ENCODE measurements at regions not wholly inside any gene's neighbourhood (a gene's known extent, or its start where the extent isn't known, plus 50 kb on each side); places are given as distances from the start of the nearest gene placed in this dataset.

GRCh38 chr1:56225964-56226815 is 353.2 kb downstream of the PLPP3 start:
- DNase-seq (ENCODE audit: low read depth in 2 of 2) = no peak

- DNase-seq (ENCODE audit: low read depth in 2 of 2) = no peak
These were observed 355.4 kb downstream of the PLPP3 start for GRCh38 chr1:56223968-56224367.

GRCh38 chr1:56222914-56223540 is 356.3 kb downstream of the PLPP3 start:
- no peak for DNase-seq (ENCODE audit: low read depth in 2 of 2)

- DNase-seq (ENCODE audit: low read depth in 2 of 2) = no peak
These were observed 359.3 kb downstream of the PLPP3 start for GRCh38 chr1:56220021-56220420.

GRCh38 chr1:56218023-56218422 is 361.3 kb downstream of the PLPP3 start:
- DNase-seq (ENCODE audit: low read depth in 2 of 2) = no peak

- no peak for DNase-seq (ENCODE audit: low read depth in 2 of 2)
These were observed 363.1 kb downstream of the PLPP3 start for GRCh38 chr1:56216218-56216617.

GRCh38 chr1:56215771-56216170 is 363.6 kb downstream of the PLPP3 start:
- DNase-seq (ENCODE audit: low read depth in 2 of 2) = no peak

- no peak for DNase-seq (ENCODE audit: low read depth in 2 of 2)
These were observed 364.3 kb downstream of the PLPP3 start for GRCh38 chr1:56215086-56215485.

- no peak for DNase-seq (ENCODE audit: low read depth in 2 of 2)
These were observed 366.3 kb downstream of the PLPP3 start for GRCh38 chr1:56213068-56213467.

GRCh38 chr1:56212143-56212542 is 367.2 kb downstream of the PLPP3 start:
- DNase-seq (ENCODE audit: low read depth in 2 of 2) = no peak

GRCh38 chr1:56206391-56206790 is 373.0 kb downstream of the PLPP3 start:
- DNase-seq (ENCODE audit: low read depth in 2 of 2) = no peak

GRCh38 chr1:56204206-56204605 is 375.2 kb downstream of the PLPP3 start:
- no peak for DNase-seq (ENCODE audit: low read depth in 2 of 2)

- no peak for DNase-seq (ENCODE audit: low read depth in 2 of 2)
These were observed 376.4 kb downstream of the PLPP3 start for GRCh38 chr1:56202796-56203492.

GRCh38 chr1:56202186-56202585 is 377.2 kb downstream of the PLPP3 start:
- no peak for DNase-seq (ENCODE audit: low read depth in 2 of 2)

- DNase-seq (ENCODE audit: low read depth in 2 of 2) = no peak
These were observed 378.5 kb downstream of the PLPP3 start for GRCh38 chr1:56200896-56201295.

- no peak for DNase-seq (ENCODE audit: low read depth in 2 of 2)
These were observed 378.9 kb downstream of the PLPP3 start for GRCh38 chr1:56200442-56200841.

GRCh38 chr1:56199956-56200355 is 379.4 kb downstream of the PLPP3 start:
- DNase-seq (ENCODE audit: low read depth in 2 of 2) = no peak

GRCh38 chr1:56199061-56199460 is 380.3 kb downstream of the PLPP3 start:
- no peak for DNase-seq (ENCODE audit: low read depth in 2 of 2)

- DNase-seq (ENCODE audit: low read depth in 2 of 2) = no peak
These were observed 381.4 kb downstream of the PLPP3 start for GRCh38 chr1:56197946-56198345.

GRCh38 chr1:56196839-56197238 is 382.5 kb downstream of the PLPP3 start:
- DNase-seq (ENCODE audit: low read depth in 2 of 2) = no peak

- no peak for DNase-seq (ENCODE audit: low read depth in 2 of 2)
These were observed 384.6 kb downstream of the PLPP3 start for GRCh38 chr1:56194701-56195300.

- no peak for DNase-seq (ENCODE audit: low read depth in 2 of 2)
These were observed 385.7 kb downstream of the PLPP3 start for GRCh38 chr1:56193656-56194055.
